ENCODE measurements at regions not wholly inside any gene's neighbourhood (a gene's known extent, or its start where the extent isn't known, plus 50 kb on each side); places are given as distances from the start of the nearest gene placed in this dataset.

- TF ChIP-seq, protein P1, sequence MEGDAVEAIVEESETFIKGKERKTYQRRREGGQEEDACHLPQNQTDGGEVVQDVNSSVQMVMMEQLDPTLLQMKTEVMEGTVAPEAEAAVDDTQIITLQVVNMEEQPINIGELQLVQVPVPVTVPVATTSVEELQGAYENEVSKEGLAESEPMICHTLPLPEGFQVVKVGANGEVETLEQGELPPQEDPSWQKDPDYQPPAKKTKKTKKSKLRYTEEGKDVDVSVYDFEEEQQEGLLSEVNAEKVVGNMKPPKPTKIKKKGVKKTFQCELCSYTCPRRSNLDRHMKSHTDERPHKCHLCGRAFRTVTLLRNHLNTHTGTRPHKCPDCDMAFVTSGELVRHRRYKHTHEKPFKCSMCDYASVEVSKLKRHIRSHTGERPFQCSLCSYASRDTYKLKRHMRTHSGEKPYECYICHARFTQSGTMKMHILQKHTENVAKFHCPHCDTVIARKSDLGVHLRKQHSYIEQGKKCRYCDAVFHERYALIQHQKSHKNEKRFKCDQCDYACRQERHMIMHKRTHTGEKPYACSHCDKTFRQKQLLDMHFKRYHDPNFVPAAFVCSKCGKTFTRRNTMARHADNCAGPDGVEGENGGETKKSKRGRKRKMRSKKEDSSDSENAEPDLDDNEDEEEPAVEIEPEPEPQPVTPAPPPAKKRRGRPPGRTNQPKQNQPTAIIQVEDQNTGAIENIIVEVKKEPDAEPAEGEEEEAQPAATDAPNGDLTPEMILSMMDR (IDR thresholded peaks at IDR 0.05; ENCODE audit: low read depth, low read length, poor library complexity, severe bottlenecking), result no peak
- no peak for TF ChIP-seq EZH2phosphoT487 (IDR thresholded peaks at IDR 0.05; ENCODE audit: borderline replicate concordance, low read length)
Observed at GRCh38 chr16:5386989-5387388, 289.4 kb upstream of the EEF2KMT start.
